ENCODE measurements at regions not wholly inside any gene's neighbourhood (a gene's known extent, or its start where the extent isn't known, plus 50 kb on each side); places are given as distances from the start of the nearest gene placed in this dataset.

DNA sequence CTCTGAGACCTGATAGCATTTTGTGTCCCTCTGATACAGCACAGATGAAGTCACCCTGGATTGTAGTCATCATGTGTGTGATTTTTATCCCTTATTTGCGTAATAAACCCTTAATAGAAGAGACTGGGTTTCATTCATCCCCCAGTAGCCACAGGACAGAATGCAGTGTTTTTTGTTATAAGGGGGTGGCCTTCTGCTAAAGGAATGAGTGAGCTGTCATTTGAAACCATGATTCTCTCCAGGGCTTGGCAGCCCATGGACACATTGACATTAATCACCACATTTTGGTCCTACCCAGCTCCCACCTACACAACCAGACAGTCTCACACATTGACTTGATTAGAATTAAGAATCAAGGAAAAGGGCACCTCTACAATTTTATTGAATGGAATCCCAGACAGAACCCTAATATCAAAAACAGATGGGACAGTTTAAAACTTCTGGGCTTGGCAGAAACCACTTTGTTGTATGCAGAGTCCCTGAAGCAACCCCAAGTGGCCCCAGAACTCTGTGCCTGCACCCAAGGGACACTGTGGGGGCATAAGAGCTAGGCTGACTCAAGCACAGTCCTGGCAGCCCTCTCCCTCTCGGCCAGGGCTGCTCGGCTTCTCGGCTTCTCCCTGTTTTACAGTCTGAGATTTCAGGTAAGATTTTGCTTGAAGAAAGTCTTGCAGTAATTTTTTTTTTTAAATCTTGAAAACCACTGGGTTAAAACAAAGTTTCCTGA, 254.0 kb upstream of the SLC14A2 start:
- TF ChIP-seq, protein P1, sequence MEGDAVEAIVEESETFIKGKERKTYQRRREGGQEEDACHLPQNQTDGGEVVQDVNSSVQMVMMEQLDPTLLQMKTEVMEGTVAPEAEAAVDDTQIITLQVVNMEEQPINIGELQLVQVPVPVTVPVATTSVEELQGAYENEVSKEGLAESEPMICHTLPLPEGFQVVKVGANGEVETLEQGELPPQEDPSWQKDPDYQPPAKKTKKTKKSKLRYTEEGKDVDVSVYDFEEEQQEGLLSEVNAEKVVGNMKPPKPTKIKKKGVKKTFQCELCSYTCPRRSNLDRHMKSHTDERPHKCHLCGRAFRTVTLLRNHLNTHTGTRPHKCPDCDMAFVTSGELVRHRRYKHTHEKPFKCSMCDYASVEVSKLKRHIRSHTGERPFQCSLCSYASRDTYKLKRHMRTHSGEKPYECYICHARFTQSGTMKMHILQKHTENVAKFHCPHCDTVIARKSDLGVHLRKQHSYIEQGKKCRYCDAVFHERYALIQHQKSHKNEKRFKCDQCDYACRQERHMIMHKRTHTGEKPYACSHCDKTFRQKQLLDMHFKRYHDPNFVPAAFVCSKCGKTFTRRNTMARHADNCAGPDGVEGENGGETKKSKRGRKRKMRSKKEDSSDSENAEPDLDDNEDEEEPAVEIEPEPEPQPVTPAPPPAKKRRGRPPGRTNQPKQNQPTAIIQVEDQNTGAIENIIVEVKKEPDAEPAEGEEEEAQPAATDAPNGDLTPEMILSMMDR (IDR thresholded peaks at IDR 0.05): no peak
- TF ChIP-seq POLR2AphosphoS5 (IDR thresholded peaks at IDR 0.05): no peak
- TF ChIP-seq POLR2A (IDR thresholded peaks at IDR 0.05): no peak
- TF ChIP-seq EP300 (IDR thresholded peaks at IDR 0.05): no peak
